ENCODE measurements at regions not wholly inside any gene's neighbourhood (a gene's known extent, or its start where the extent isn't known, plus 50 kb on each side); places are given as distances from the start of the nearest gene placed in this dataset.
A peak's percentile ranks its signal among the peaks of the same experiment; 100 is the strongest.
"Not testable (repeated sequence)": the region's sequence is repeated elsewhere in the genome, so short reads cannot be mapped to it uniquely, and the experiment has no call there.

DNA sequence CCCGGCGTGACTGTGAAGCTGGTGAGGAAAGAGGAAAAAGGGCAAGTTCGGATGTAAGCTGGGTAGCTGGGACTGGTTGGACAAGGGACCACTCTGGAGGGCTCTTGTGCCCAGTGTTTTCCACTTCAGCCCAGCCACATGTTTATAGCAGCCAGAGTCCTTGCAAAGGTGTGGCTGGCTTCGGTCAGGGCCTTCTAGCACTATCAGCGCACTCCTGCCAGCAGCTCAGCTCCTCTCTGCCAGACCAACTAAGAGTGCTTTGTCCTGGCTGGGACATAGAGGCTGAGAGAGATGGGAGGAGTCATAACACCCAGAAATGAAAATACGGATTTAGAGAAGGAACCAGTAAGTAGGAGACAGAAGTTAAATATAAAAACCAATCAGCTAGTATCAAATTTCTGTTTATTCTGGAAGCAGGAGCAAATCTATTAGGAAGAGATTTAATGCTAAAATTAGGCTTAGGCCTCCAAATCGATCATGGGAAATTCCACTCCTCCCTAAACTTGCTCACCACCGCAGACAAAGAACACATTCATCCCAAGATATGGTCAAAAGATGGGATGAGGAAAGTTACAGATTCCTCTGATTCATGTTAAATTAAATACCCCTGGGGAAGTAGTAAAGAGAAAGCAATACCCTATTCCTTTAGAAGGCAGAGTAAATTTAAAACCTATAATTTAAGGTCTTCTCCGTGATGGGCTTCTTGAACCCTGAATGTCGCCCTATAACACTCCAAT, 135.0 kb downstream of the RALA start:
- peaks cover 87% of the 10 kb centered on the region for H3K4me1 ChIP-seq (replicated peaks)
- H3K36me3 ChIP-seq, result no peaks in the 10 kb centered on the region
- no peak overlapping the region for H3K4me3 ChIP-seq
- no peaks in the 10 kb centered on the region for H3K27me3 ChIP-seq (replicated peaks)
- no peak for DNase-seq (ENCODE audit: low read depth in 1 of 2, low spot score in 2 of 2)
- no peaks in the 10 kb centered on the region for H3K9me3 ChIP-seq (replicated peaks)
- no peak overlapping the region for H3K27ac ChIP-seq

DNA sequence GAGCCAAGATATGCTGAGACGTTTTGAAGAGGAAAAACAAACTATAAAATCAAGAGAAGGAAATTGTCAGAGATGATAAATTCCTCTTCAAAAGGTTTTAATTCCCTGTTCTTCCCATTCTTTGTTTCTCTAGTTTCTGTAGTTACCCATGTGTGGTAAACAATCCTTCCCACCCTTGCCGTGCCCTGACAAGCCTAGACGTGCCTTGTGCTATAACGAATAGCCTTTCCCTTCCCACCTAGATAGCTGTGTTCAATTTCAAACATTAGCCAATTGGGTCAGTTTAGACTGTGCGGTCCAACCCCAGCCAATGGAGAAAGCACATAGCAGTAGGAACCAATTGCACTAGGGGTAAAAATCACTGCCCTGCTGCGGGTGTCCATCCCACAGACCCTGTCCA, 138.1 kb downstream of the RALA start:
- Histone ChIP-seq H3K27ac (no peak overlapping the region; the same call in 1 of the 2 replicates), H3K27me3 (replicated peaks) (no peaks in the 10 kb centered on the region), H3K36me3 (no peaks in the 10 kb centered on the region), H3K9me3 (replicated peaks) (no peaks in the 10 kb centered on the region), H3K4me1 (replicated peaks) (peaks cover 60% of the 10 kb centered on the region), H3K4me3 (no peak overlapping the region)
- DNase-seq (ENCODE audit: low read depth in 1 of 2, low spot score in 2 of 2), result no peak

DNA sequence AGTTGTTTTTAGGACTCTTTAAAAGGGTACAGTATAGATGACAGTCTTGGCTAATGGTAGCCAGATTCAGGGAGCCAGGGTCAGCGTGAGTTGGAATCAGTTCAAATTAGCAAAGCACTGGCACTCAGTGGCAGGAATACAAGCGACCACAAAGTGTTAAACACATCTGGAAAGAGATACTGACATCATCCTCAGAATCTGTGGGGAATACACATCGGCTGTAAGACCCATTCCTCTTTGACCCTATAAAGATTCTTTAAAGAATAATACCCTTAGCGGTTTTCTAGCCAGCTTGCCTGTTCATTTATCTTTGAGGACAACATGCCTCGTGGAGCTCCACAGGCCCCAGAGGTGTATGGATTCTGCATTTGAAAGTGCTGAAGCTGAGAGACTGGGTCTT, 139.1 kb downstream of the RALA start:
- H3K36me3 ChIP-seq; DNase-seq (ENCODE audit: low read depth in 1 of 2, low spot score in 2 of 2); H3K9me3 ChIP-seq (replicated peaks); H3K27me3 ChIP-seq (replicated peaks); H3K4me3 ChIP-seq: not testable (repeated sequence)
- H3K27ac ChIP-seq, result peak overlapping the region; percentile 43; the same call in 1 of the 2 replicates
- H3K4me1 ChIP-seq (replicated peaks), result peaks cover 50% of the 10 kb centered on the region

DNA sequence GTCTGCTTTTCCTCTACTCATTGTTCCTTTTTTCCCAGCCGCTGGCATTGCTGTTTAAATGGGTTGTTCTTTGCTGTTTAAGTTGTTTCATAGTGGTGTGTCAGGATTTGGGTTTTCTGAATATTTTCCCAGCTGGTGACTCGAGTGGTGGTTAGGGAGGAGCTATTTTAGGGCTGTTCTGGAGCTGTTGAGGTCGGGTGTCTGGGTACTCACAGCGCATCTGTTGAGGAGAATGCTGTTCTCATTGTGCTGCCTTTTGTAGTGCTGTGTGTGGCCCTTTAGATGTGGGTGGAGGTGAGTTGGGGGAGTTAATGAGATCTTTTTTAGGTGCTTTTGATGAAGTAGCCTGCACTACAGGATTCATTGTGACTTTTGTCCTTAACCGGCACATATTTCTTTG, 139.5 kb downstream of the RALA start:
- H3K27me3 ChIP-seq (replicated peaks); H3K36me3 ChIP-seq; H3K4me3 ChIP-seq; H3K9me3 ChIP-seq (replicated peaks): not testable (repeated sequence)
- peak in 1 of 2 experiments; percentile 48 for DNase-seq (ENCODE audit: low read depth in 1 of 2, low spot score in 2 of 2)
- Histone ChIP-seq H3K27ac (peak overlapping the region; percentile 43; the same call in 1 of the 2 replicates), H3K4me1 (replicated peaks) (peaks cover 46% of the 10 kb centered on the region)

DNA sequence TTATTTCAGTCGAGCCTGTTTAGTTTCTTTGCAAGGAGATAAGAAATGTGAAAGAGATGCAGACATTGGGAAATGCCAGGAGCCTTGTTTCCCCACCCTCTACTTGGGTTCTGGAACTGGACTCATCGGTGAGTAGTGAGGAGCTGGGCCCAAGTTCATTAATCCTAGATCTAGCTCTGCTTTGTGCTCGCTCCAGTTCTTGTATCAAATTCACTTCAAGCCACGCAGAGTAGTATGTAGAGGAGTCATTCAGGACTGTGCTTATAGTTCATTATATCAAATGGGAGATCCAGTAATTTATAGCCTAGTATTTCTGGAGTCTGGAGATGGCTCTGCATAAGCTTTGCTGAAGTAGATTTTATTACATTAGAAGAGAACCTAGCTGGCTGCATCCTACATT, 142.5 kb downstream of the RALA start:
- H3K4me1 ChIP-seq (replicated peaks), result peaks cover 25% of the 10 kb centered on the region
- not testable (repeated sequence) for H3K27me3 ChIP-seq (replicated peaks); DNase-seq (ENCODE audit: low read depth in 1 of 2, low spot score in 2 of 2); H3K4me3 ChIP-seq; H3K9me3 ChIP-seq (replicated peaks); H3K27ac ChIP-seq; H3K36me3 ChIP-seq

DNA sequence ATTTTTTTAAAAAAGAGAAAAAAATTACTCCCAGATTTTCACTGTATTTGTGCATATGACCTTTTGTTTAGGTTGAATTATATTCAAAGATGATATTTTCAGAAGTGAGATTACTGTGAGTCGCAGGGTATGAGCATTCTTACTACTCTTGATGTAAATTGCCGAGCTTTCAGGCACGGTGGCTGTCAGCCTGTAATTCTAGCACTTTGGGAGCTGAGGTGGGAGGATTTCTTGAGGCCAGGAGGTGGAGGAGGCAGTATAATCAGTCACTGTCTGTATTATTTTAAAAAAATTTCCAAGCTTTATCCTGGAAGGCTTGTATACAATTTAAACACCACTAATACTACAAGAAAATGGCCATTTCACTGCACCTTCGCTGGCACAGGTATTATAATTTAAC, 145.1 kb downstream of the RALA start:
- not testable (repeated sequence) for DNase-seq (ENCODE audit: low read depth in 1 of 2, low spot score in 2 of 2); H3K4me3 ChIP-seq; H3K27ac ChIP-seq; H3K27me3 ChIP-seq (replicated peaks); H3K9me3 ChIP-seq (replicated peaks); H3K4me1 ChIP-seq (replicated peaks); H3K36me3 ChIP-seq

DNA sequence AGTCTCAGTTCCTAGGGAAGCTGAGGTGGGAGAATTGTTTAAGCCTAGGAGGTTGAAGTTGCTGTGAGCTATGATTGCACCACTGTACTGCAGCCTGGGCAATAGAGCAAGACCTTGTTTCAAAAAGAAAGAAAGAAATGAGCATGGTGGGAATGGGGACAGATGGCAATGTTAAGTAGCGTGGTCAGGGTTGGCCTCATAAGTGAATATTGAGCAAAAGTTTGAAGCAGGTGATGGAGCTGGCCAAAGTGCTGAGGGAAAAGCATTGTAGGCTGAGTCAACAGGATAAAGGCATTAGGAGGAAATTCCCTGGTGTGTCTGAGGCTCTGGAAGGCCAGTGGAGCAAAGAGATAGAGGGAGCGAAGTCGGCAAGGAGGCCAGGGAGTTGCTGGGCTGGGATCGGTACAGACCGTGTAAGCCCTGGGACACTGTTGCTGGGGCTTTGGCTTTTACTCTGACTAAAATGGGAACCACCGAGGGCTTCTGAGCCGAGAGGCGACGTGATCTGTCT, 151.0 kb downstream of the RALA start:
- not testable (repeated sequence) for H3K4me1 ChIP-seq (replicated peaks); H3K4me3 ChIP-seq; H3K27me3 ChIP-seq (replicated peaks); H3K36me3 ChIP-seq; H3K9me3 ChIP-seq (replicated peaks); H3K27ac ChIP-seq; DNase-seq (ENCODE audit: low read depth in 1 of 2, low spot score in 2 of 2)

DNA sequence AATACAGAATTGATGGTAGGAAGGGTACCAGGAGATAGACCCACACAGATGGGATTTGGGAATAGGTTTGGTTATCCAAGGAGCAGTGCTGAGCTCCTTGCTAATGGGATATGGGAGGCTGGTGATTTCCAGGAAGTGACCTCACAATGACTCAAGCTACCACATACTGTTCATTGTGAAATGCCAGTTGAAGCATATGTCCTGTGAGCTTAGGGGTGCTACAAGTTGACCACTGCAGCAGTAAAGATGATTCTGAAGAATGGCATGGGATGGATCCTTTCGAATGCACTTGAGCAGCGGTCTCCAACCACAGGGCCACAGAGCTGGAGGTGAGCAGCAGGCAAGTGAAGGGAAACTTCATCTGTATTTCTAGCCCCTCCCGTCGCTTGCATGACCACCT, 158.2 kb downstream of the RALA start:
- not testable (repeated sequence) for H3K4me1 ChIP-seq (replicated peaks); H3K36me3 ChIP-seq; DNase-seq (ENCODE audit: low read depth in 1 of 2, low spot score in 2 of 2); H3K27me3 ChIP-seq (replicated peaks); H3K4me3 ChIP-seq; H3K9me3 ChIP-seq (replicated peaks); H3K27ac ChIP-seq

DNA sequence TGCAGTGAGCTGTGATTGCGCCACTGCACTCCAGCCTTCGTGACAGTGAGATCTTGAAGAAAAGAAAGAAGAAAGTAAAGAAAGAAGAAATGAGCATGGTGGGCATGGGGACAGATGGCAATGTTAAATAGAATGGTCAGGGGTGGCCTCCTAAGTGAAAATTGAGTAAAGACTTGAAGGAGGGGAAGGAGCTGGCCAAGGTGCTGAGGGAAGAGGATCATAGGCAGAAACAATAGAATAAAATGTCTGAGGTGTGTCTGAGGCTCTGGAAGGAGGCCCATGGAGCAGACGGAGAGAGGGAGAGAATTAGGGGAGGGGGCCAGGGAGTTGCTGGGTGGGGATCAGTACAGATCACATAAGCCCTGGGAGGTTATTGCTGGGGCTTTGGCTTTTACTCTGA, 163.1 kb downstream of the RALA start:
- H3K4me1 ChIP-seq (replicated peaks); H3K36me3 ChIP-seq; H3K27me3 ChIP-seq (replicated peaks); DNase-seq (ENCODE audit: low read depth in 1 of 2, low spot score in 2 of 2); H3K9me3 ChIP-seq (replicated peaks); H3K4me3 ChIP-seq; H3K27ac ChIP-seq: not testable (repeated sequence)

DNA sequence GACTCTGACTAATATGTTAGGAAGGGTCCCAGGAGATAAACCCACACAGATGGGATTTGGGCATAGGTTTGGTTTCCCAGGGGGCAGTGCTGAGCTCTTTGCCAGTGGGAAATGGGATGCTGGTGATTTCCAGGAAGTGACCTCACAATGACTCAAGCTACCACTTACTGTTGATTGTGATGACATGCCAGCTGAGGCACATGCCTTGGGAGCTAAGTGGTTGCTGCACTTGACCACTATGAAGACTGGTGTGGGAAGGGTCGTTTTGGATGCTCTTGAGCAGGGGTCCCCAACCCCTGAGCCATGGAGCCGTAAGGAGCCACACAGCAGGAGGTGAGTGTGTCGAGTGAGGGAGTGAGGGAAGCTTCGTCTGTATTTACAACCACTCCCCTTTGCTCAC, 159.0 kb upstream of the CDK13 start:
- not testable (repeated sequence) for H3K27ac ChIP-seq; H3K36me3 ChIP-seq; H3K27me3 ChIP-seq (replicated peaks); H3K4me3 ChIP-seq; DNase-seq (ENCODE audit: low read depth in 1 of 2, low spot score in 2 of 2); H3K9me3 ChIP-seq (replicated peaks); H3K4me1 ChIP-seq (replicated peaks)

DNA sequence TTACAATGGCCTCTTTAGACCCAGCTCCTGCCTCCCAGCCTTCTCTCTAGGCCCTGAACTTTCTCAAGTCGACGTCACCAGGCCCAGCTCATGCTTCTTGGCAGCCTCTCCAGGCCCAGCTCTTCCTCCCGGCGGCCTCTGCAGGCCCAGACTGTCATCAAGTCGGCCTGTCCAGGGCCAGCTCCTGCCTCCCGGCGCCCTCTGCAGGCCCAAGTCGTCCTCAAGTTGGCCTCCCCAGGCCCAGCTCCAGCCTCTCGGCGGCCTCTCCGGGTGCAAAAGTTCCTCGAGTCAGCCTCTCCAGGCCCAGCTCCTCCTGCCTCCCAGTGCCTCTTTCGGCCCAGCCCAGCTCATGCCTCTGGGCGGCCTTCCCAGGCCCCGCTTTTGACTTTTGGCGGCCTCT, 158.1 kb upstream of the CDK13 start:
- peak in 1 of 2 experiments; percentile 47 for DNase-seq (ENCODE audit: low read depth in 1 of 2, low spot score in 2 of 2)
- H3K27me3 ChIP-seq (replicated peaks); H3K36me3 ChIP-seq; H3K4me1 ChIP-seq (replicated peaks); H3K9me3 ChIP-seq (replicated peaks); H3K4me3 ChIP-seq; H3K27ac ChIP-seq: not testable (repeated sequence)

DNA sequence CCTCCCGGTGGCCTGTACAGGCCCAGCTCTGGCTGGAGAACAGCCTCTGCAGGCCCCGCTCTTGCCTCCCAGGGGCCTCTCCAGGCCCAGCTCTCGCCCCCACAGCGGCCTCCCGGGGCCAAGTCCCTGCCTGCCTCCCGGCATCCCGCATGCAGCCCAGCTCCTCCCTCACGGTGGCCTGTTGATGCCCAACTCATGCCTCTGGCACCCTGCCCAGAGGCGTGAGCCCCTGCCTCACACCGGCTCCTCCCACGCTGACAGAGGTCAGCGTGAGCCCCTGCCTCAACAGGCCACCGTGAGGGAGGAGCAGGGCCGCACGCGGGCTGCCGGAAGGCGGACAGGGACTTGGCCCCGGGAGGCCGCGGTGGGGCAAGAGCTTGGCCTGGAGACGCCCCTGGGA, 157.0 kb upstream of the CDK13 start:
- H3K27me3 ChIP-seq (replicated peaks); H3K4me3 ChIP-seq; H3K27ac ChIP-seq; H3K4me1 ChIP-seq (replicated peaks); DNase-seq (ENCODE audit: low read depth in 1 of 2, low spot score in 2 of 2); H3K9me3 ChIP-seq (replicated peaks); H3K36me3 ChIP-seq: not testable (repeated sequence)

DNA sequence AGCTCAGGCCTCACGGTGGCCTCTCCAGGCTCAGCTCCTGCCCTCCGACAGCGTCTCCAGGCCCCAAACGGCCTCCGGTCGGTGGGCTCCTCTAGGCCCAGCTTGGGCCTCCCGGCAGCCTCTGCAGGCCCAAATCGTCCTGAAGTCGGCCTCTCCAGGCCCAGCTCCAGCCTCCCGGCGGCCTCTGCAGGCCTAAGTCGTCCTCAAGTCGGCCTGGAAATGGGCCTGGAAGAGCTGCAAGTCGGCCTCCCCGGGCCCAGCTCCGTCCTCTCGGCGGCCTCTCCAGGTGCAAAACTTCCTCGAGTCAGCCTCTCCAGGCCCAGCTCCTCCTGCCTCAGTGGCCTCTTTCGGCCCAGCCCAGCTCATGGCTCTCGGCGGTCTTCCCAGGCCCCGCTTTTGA, 156.2 kb upstream of the CDK13 start:
- not testable (repeated sequence) for H3K9me3 ChIP-seq (replicated peaks); H3K27me3 ChIP-seq (replicated peaks); H3K27ac ChIP-seq; H3K4me1 ChIP-seq (replicated peaks); DNase-seq (ENCODE audit: low read depth in 1 of 2, low spot score in 2 of 2); H3K36me3 ChIP-seq; H3K4me3 ChIP-seq

DNA sequence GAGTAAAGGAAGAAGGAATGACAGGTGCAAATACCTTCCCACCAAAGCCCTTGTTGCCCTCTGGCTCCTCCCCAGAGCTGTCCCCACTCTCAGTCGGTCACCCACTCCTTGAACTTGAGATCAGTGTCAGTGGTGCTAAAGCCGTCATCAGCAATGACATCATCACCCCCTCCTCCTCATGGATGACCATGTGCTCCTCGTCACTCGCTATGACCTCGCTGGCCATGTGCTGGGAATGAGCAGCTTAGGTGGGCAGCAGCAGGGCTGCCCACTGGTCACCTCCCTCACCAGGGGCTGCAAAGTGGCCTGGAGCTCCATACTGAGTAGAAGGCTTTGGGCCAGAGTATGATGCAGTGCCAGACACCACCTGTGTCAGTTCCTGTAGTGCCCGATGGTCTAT, 153.1 kb upstream of the CDK13 start:
- DNase-seq (ENCODE audit: low read depth in 1 of 2, low spot score in 2 of 2); H3K4me3 ChIP-seq; H3K27ac ChIP-seq; H3K4me1 ChIP-seq (replicated peaks); H3K9me3 ChIP-seq (replicated peaks); H3K36me3 ChIP-seq; H3K27me3 ChIP-seq (replicated peaks): not testable (repeated sequence)

DNA sequence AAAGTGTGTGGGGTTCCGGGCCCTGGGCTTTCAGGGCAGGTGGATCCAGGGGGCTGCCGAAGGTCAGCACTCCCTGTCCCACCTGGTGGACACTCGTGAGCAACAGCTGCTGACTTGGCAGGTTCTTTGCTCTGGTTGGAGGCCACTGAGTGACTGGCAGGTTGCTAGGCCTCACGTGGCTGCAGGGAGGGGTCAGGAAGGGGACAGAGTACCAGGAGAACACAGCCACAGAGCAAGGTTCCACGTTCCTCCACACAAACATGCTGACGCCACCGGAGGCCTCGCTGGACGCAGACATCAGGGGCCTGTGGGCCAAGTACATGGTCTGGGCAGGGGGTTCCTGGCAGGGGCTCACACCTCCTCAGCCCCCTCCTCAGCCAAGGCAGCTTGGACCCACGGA, 152.0 kb upstream of the CDK13 start:
- not testable (repeated sequence) for H3K36me3 ChIP-seq; H3K9me3 ChIP-seq (replicated peaks); H3K4me3 ChIP-seq; H3K4me1 ChIP-seq (replicated peaks); H3K27ac ChIP-seq; DNase-seq (ENCODE audit: low read depth in 1 of 2, low spot score in 2 of 2); H3K27me3 ChIP-seq (replicated peaks)
